Fibroblast of pulmonary artery (primary cell): ENCODE measurements at regions not wholly inside any gene's neighbourhood (a gene's known extent, or its start where the extent isn't known, plus 50 kb on each side); places are given as distances from the start of the nearest gene placed in this dataset.

Source experiments
- DNase-seq: peaks from one replicate; pipeline ENCODE4 v3.0.0-alpha.2; 2010; ENCODE audit warnings: low read depth
- H3K4me3 ChIP-seq: replicated peaks from 2 replicates; pipeline ENCODE4 v1.5.1; 2011; ENCODE audit warnings: low read depth, mild to moderate bottlenecking, control low read depth, low read length, moderate library complexity
- TF ChIP-seq, protein P1 (sequence below): IDR thresholded peaks from 2 replicates; pipeline ENCODE4 v1.5.1; 2011; ENCODE audit warnings: mild to moderate bottlenecking, control low read depth, low read length, inconsistent platforms; ENCODE audit errors: missing control alignments

DNA sequence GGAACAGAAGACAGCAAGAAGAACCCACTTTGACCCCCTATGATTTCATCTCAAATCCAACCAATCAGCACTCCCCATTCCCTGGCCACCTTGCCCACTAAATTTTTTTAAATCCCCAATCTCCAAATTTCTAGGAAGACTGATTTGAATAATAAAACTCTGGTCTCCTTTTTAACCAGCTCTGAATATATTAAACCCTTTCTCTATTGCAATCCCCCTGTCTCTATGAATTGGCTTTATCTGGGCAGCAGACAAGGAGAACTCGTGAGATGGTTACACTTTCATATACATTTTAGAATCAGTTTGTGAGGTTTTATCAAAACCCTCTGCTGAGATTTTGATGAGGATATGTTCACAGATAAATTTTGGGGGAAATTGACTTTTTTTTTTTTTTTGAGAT lies 90.3 kb upstream of the TRIM24 start:
- TF ChIP-seq, protein P1, sequence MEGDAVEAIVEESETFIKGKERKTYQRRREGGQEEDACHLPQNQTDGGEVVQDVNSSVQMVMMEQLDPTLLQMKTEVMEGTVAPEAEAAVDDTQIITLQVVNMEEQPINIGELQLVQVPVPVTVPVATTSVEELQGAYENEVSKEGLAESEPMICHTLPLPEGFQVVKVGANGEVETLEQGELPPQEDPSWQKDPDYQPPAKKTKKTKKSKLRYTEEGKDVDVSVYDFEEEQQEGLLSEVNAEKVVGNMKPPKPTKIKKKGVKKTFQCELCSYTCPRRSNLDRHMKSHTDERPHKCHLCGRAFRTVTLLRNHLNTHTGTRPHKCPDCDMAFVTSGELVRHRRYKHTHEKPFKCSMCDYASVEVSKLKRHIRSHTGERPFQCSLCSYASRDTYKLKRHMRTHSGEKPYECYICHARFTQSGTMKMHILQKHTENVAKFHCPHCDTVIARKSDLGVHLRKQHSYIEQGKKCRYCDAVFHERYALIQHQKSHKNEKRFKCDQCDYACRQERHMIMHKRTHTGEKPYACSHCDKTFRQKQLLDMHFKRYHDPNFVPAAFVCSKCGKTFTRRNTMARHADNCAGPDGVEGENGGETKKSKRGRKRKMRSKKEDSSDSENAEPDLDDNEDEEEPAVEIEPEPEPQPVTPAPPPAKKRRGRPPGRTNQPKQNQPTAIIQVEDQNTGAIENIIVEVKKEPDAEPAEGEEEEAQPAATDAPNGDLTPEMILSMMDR, result no peak
- no peak overlapping the region for H3K4me3 ChIP-seq
- no peak for DNase-seq

DNA sequence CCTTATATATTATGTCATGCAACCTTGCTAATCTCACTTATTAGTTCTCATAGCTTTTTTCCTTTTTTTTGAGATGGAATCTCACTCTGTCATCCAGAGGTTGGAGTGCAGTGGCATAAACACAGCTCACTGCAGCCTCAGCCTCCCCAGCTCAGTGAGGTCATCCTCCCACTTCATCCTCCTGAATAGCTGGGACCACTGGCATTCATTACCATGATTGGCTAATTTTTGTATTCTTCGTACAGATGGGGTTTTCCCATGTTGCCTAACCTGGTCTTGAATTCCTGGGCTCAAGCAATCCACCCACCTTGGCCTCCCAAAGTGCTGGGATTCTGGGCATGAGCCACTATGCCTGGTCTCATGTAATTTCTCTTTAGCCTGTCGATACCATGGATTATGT lies 89.1 kb upstream of the TRIM24 start:
- peak; percentile 76 for DNase-seq
- TF ChIP-seq, protein P1, result no peak
- H3K4me3 ChIP-seq, result no peak overlapping the region

DNA sequence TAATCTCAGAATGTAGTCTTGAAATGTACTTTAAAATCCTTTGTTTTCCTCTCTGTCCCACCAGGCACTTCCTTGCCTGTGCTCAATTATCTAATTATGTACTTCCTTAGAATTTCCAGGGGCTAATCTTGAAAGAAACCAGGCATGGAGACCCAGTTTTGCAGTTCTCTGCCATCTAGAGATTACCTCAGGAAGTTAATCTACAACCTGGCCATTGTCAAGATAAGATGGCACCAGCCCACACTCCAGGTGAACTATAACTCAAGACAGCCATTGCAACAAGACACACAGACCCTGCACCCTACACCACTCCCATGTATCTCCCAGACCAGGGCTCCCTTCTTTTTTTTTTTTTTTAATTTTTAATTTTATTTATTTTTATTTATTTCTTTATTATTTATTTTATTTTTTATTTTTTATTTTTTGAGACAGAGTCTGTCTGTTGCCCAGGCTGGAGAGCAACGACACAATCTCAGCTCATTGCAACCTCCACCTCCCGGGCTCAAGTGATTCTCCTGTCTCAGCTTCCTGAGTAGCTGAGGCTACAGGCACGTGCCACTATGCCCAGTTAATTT lies 85.9 kb upstream of the TRIM24 start:
- TF ChIP-seq, protein P1, result no peak
- DNase-seq, result no peak
- H3K4me3 ChIP-seq, result no peak overlapping the region

DNA sequence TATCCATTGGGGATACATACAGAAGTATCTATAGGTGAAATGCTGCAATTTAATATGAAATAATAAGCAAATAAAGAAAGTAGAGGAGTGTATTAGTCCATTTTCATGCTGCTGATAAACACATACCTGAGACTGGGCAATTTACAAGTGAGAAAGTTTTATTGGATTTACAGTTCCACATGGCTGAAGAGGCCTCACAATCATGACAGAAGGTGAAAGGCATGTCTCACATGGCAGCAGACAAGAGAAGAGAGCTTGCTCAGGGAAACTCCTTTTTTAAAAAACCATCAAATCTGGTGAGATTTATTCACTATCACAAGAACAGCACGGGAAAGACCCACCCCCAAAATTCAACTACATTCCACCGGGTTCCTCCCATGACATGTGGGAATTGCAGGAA lies 82.8 kb upstream of the TRIM24 start:
- DNase-seq, result no peak
- no peak overlapping the region for H3K4me3 ChIP-seq
- TF ChIP-seq, protein P1, result no peak

- H3K4me3 ChIP-seq, result no peak overlapping the region
- DNase-seq, result no peak
- TF ChIP-seq, protein P1, result no peak
Observed at GRCh38 chr7:138378741-138379559, 81.1 kb upstream of the TRIM24 start.

GRCh38 chr7:138382862-138383565 lies 77.0 kb upstream of the TRIM24 start:
- TF ChIP-seq, protein P1, result no peak
- H3K4me3 ChIP-seq, result no peak overlapping the region
- no peak for DNase-seq
